MM.1S (cell line): ENCODE measurements at regions not wholly inside any gene's neighbourhood (a gene's known extent, or its start where the extent isn't known, plus 50 kb on each side); places are given as distances from the start of the nearest gene placed in this dataset.

Experiments
- EZH2 ChIP-seq: fragments of 300-600 bp; sonication (generic); optimal IDR thresholded peaks from 2 replicates; pipeline ENCODE3; 2017; ENCODE audit warnings: low read depth, mild to moderate bottlenecking, antibody characterized with exemption, low read length, mixed read lengths
- EZH2phosphoT487 ChIP-seq: fragments of 300-600 bp; sonication (generic); IDR thresholded peaks from 2 replicates; pipeline ENCODE4 v1.6.1; 2018; ENCODE audit warnings: antibody characterized with exemption, low read length
- TF ChIP-seq, protein P1 (sequence below): fragments of 300-600 bp; sonication (generic); IDR thresholded peaks from 2 replicates; pipeline ENCODE4 v1.5.1; 2016; ENCODE audit warnings: antibody characterized with exemption, low read length, mixed read lengths

DNA sequence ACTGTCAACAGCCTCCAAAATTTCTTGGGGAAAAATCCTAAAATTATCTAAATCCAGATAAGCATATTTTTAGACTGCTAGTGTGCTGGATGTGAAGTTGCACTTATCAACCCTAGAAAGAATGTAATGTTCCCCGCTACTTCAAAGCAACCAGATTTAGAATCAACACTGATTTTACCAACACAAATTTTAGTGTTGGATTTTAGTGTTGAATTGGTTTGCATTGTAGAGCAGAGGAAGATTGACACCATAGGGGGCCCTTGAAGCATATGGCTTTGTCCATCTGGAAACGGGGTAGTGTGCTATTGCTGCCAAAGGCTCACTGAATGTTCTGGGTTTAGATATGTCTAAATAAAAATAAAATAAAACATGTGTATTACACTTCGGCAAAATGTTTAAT lies 126.3 kb upstream of the EMCN start:
- TF ChIP-seq, protein P1, sequence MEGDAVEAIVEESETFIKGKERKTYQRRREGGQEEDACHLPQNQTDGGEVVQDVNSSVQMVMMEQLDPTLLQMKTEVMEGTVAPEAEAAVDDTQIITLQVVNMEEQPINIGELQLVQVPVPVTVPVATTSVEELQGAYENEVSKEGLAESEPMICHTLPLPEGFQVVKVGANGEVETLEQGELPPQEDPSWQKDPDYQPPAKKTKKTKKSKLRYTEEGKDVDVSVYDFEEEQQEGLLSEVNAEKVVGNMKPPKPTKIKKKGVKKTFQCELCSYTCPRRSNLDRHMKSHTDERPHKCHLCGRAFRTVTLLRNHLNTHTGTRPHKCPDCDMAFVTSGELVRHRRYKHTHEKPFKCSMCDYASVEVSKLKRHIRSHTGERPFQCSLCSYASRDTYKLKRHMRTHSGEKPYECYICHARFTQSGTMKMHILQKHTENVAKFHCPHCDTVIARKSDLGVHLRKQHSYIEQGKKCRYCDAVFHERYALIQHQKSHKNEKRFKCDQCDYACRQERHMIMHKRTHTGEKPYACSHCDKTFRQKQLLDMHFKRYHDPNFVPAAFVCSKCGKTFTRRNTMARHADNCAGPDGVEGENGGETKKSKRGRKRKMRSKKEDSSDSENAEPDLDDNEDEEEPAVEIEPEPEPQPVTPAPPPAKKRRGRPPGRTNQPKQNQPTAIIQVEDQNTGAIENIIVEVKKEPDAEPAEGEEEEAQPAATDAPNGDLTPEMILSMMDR: no peak
- no peak for TF ChIP-seq EZH2phosphoT487
- no peak for TF ChIP-seq EZH2
